ENCODE measurements at regions not wholly inside any gene's neighbourhood (a gene's known extent, or its start where the extent isn't known, plus 50 kb on each side); places are given as distances from the start of the nearest gene placed in this dataset.

DNA sequence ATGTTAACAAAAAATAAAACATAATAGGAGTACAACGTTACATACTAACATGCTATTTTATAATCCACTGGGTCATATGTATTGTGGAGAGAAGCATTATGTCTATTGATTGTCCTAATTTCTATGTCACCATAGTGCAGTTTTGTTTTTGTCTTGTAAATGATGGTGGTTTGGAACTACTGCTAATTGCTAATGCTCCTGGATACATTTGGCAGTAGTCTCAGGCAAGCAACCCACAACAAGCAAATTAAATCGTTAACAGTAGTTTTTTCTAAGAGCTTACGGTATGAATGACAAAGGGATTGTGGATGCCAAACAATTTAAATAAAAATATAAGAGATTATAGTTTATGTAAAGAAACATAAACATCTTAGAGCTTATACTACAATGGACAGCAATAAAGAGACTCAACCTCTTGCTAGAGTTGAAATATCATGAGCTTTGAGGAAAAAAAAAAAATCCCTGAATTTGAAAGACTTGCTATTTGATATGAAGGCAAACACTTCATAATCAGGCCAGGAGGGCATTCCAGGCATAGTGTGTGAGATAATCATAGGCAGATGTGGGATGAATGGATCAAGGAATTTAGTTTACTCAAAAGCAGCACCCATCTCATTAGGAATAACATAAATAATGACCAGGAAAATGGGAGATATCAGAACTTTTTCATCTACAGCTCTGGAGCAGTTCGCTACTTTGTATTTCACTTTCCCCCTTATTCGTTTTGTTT, 181.3 kb downstream of the CCDC59 start:
- no peak overlapping the region for H3K4me3 ChIP-seq (ENCODE audit: low read length)
- no peak for DNase-seq (ENCODE audit: low read depth, low spot score)

GRCh38 chr12:82176026-82176425, 182.2 kb downstream of the CCDC59 start:
- no peak for DNase-seq (ENCODE audit: low read depth, low spot score)
- no peak overlapping the region for H3K4me3 ChIP-seq (ENCODE audit: low read length)

GRCh38 chr12:82174936-82175335, 183.3 kb downstream of the CCDC59 start:
- no peak overlapping the region for H3K4me3 ChIP-seq (ENCODE audit: low read length)
- DNase-seq (ENCODE audit: low read depth, low spot score) = no peak

DNA sequence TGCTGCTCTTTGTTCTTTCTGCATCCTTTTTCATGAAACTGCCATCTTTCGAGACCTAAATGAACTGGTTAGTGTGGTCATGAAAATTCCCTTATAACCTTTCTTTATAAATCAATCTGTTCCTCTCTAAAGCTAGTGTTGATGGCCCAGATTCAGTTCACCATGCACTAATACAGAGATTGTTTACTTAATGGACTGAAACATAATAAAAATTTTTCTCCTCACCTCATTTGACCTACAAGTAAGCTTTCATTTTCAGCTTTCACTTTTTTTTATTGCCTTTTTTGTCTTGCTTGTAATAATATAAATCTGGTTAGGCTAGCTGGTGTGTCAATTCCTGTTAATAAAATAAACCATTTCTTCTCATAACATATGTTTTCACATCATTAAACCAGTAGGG, 183.8 kb downstream of the CCDC59 start:
- H3K4me3 ChIP-seq (ENCODE audit: low read length) = no peak overlapping the region
- no peak for DNase-seq (ENCODE audit: low read depth, low spot score)

DNA sequence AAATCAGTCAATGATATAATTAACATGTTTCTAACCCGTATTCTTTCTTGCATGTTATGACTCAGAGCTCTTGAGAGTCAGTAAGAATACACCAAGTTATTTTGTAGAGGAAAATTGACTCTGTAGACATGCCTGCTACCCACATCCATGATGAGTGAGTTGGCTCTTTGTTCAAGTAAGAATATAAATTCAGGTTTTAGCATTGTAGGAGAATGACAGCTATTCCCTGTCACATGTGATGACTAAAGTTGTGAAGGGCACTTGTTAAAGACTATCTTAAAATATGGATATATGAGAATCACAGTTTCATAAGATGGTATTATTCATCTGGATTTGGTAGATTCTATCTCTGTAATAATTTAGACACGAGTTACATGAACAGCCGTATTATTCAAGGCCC, 209.1 kb downstream of the CCDC59 start:
- H3K4me3 ChIP-seq (ENCODE audit: low read length) = no peak overlapping the region
- DNase-seq (ENCODE audit: low read depth, low spot score) = no peak

- no peak for DNase-seq (ENCODE audit: low read depth, low spot score)
- H3K4me3 ChIP-seq (ENCODE audit: low read length) = no peak overlapping the region
Measured at GRCh38 chr12:82146740-82147139, 211.4 kb downstream of the CCDC59 start.

GRCh38 chr12:82144505-82144904, 213.7 kb downstream of the CCDC59 start:
- DNase-seq (ENCODE audit: low read depth, low spot score) = no peak

DNA sequence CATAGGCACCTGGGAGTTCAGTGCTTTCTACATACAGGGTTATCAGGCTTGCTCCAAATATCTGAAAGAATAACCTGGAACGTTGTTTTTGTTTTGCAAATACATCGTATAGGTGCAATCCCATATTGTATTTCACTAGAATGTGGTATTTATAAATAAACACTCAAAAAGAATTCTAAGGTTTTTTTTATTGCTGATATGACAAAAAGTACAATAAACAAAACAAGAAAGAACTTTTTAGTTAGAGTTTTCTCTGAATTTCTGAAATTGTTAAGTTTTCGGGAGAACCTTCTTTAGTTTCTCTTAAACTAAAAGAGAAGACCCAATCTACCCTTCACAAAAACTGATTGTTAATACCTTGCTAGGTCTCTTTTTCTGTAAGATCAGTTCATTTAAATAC, 225.8 kb downstream of the CCDC59 start:
- no peak overlapping the region for H3K4me3 ChIP-seq (ENCODE audit: low read length)
- no peak for DNase-seq (ENCODE audit: low read depth, low spot score)

More at GRCh38 chr12:82144505-82144904, 213.7 kb downstream of the CCDC59 start:
- H3K4me3 ChIP-seq (ENCODE audit: low read length) = no peak overlapping the region

DNA sequence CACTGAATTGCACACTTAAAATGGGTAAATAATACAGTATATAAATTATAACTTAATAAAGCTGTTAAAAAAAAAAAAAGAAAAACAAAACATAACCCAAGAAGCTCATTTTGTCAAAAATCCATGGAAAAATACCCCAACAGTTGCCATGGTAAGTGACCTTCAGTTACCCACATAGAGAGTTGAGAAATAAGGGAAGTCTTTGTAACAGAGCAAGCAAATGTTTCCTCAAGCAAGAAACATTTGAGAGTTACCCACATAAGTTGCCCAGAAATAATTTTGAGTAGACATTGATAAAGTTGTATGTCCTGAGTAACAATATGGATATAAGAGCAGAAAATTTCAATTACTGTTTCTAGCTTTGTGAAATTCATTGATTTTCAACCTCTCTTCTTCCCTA, 227.4 kb downstream of the CCDC59 start:
- no peak for DNase-seq (ENCODE audit: low read depth, low spot score)
- no peak overlapping the region for H3K4me3 ChIP-seq (ENCODE audit: low read length)

DNA sequence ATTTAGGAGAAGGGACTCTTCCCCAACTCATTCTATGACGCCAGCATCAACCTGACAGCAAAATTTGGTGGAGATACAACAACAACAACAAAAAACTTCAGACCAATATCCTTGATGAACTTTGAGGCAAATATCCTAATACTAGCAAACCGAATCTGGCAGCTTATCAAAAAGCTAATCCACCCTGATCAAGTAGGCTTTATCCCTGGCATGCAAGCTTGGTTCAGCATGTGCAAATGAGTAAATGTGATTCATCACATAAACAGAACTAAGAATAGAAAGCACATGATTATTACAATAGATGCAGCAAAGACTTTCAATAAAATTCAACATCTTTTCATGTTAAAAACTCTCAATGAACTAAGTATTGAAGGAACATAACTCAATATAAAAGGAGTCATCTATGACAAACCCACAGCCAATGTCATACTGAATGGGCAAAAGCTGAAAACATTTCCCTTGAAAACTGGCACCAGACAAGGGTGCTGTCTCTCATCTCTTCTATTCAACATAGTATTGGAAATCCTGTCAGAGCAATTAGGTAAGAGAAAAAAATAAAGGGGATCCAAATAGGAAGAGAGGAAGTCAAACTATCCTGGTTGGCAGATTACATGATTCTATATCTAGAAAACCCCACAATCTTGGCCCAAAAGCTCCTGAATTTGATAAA, 233.3 kb downstream of the CCDC59 start:
- H3K4me3 ChIP-seq (ENCODE audit: low read length) = no peak overlapping the region
- no peak for DNase-seq (ENCODE audit: low read depth, low spot score)

- no peak overlapping the region for H3K4me3 ChIP-seq (ENCODE audit: low read length)
- DNase-seq (ENCODE audit: low read depth, low spot score) = no peak
Measured at GRCh38 chr12:82121545-82121944, 236.6 kb downstream of the CCDC59 start.

- no peak for DNase-seq (ENCODE audit: low read depth, low spot score)
- no peak overlapping the region for H3K4me3 ChIP-seq (ENCODE audit: low read length)
Measured at GRCh38 chr12:82120901-82121300, 237.3 kb downstream of the CCDC59 start.

- no peak overlapping the region for H3K4me3 ChIP-seq (ENCODE audit: low read length)
- no peak for DNase-seq (ENCODE audit: low read depth, low spot score)
Measured at GRCh38 chr12:82109243-82109642, 248.9 kb downstream of the CCDC59 start.

- no peak overlapping the region for H3K4me3 ChIP-seq (ENCODE audit: low read length)
- DNase-seq (ENCODE audit: low read depth, low spot score) = no peak
Measured at GRCh38 chr12:82108615-82109014, 249.6 kb downstream of the CCDC59 start.

GRCh38 chr12:82099216-82099615, 259.0 kb downstream of the CCDC59 start:
- H3K4me3 ChIP-seq (ENCODE audit: low read length) = no peak overlapping the region
- DNase-seq (ENCODE audit: low read depth, low spot score) = no peak

GRCh38 chr12:82097877-82098276, 260.3 kb downstream of the CCDC59 start:
- H3K4me3 ChIP-seq (ENCODE audit: low read length) = no peak overlapping the region
- DNase-seq (ENCODE audit: low read depth, low spot score) = no peak

DNA sequence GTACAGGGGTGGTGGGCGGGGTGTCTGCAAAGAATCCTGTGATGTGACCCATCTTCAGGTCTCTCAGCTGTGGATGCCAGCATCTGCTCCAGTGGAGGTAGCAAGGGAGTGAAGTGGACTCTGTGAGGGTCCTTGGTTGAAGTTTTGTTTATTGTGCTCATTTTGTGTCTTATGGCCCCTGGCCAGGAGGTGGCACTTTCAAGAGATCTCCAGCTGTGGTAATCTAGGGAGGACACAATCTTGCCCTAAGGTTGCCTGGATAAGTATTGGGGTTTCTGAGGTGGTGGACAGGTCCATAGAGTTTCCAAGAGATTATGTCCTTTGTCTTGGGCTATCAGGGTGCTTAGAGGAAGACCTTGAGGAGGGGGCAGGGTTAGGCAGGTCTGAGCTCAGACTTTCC, 260.7 kb downstream of the CCDC59 start:
- no peak for DNase-seq (ENCODE audit: low read depth, low spot score)
- no peak overlapping the region for H3K4me3 ChIP-seq (ENCODE audit: low read length)

GRCh38 chr12:82090165-82090564, 268.0 kb downstream of the CCDC59 start:
- no peak for DNase-seq (ENCODE audit: low read depth, low spot score)
- H3K4me3 ChIP-seq (ENCODE audit: low read length) = no peak overlapping the region

DNA sequence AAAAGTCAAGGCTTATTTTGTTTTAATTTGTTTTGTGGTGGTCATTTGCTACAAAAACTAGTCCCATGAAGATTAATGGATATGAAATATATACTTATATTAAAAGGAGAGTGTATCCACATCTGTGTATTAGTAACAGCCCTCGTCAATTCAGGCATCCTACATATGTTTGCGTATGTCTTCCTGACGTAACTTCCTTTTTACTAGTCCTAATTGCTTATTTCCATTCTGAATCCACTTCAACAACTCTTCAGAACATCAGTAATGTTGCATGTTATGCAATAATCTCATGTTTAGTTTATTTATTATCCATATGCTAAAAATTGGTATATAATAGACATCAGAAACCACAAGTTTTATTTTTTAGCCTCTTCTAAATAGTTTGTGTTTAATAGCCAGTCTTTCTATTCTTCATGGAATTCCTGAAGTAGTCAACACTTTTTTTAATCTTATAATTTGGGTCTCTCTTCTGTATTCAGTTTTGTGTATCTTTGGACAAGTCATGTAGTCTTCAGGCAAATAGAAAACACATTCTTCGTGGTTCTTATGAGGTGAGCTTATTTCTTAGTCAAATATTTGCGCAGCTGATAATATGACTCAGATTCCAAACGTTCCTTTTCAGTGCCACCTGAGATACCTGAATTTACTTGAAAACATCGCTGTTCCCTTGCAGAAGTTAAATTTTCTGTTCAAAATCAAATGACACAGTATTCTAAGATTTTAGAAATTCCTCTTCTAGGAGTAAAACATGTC, 268.6 kb downstream of the CCDC59 start:
- H3K4me3 ChIP-seq (ENCODE audit: low read length) = no peak overlapping the region
- no peak for DNase-seq (ENCODE audit: low read depth, low spot score)

DNA sequence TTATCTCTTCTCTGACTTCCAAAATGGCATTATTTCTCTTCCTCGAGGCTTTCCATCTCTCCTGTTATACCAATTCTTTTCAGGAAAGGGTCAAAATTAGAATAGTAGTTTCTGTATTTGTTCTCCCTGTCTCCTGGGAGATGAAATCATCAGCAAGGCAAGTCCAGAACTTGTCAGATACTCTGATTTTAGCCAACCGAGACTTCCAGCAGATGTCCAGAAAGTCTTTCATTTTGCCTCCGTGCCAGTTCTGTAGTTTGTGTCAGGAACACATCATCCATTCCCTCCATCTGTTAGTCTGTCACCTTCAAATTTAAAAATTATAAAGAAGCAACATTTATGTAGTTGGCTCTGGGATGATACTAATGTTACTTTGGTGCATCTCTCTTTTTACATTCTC, 275.7 kb downstream of the CCDC59 start:
- no peak overlapping the region for H3K4me3 ChIP-seq (ENCODE audit: low read length)
- no peak for DNase-seq (ENCODE audit: low read depth, low spot score)

Measured in Jurkat, Clone E6-1 (cell line).